A549 (cell line): ENCODE measurements at regions not wholly inside any gene's neighbourhood (a gene's known extent, or its start where the extent isn't known, plus 50 kb on each side); places are given as distances from the start of the nearest gene placed in this dataset.

ENCODE experiments used
- CBX2 ChIP-seq: fragments of 200-600 bp; sonication (generic); IDR thresholded peaks from 2 replicates; pipeline ENCODE4 v1.6.1; 2016; ENCODE audit warnings: low read depth, mild to moderate bottlenecking, borderline replicate concordance
- CTCF ChIP-seq: fragments of >200 bp; sonication (Bioruptor Twin); formaldehyde crosslinking; IDR thresholded peaks from 3 replicates; pipeline ENCODE4 v1.5.1; 2016
- POLR2A ChIP-seq: IDR thresholded peaks from 2 replicates; pipeline ENCODE4 v1.6.1; 2012; ENCODE audit warnings: mild to moderate bottlenecking, low read length
- RAD21 ChIP-seq, 2 experiments: fragments of >200 bp in 1 of 2; sonication (Bioruptor Twin) in 1 of 2; formaldehyde crosslinking in 1 of 2; IDR thresholded peaks in 1 of 2; conservative IDR thresholded peaks in 1 of 2; 2 replicates in 1 of 2; 3 replicates in 1 of 2; pipeline ENCODE4 v1.6.1; 2012 to 2018; ENCODE audit warnings: inconsistent platforms in 1 of 2
- RFX5 ChIP-seq: fragments of 450-650 bp; IDR thresholded peaks from 2 replicates; pipeline ENCODE4 v1.7.1; 2014; ENCODE audit warnings: antibody characterized with exemption, mild to moderate bottlenecking, moderate library complexity

DNA sequence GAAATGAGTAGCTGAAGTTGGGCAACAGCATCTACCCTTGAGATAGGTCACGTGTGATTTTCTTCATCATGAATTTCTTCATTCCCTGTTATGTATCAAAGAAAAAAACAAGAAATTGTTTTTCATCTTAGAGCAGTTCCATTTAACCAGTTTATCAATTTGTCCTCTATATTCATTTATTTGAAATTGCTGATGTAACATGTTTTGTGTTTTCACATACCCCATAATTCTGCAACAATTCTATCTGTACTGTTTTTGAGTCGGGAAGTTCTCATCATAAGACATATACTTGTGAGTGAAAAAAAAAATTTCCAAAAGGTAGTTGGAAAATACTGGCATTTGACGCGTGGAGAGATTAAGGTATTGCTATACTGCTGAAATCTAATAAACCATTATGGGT, 422.6 kb upstream of the REG3G start:
- no peak for TF ChIP-seq CBX2
- TF ChIP-seq RAD21 (conservative IDR thresholded peaks at IDR 0.05 in 1 of 2, IDR thresholded peaks at IDR 0.05 in 1 of 2): no peak
- no peak for TF ChIP-seq RFX5
- TF ChIP-seq CTCF: no peak
- TF ChIP-seq POLR2A: no peak
